Stimulated activated CD8-positive, alpha-beta memory T cell treated with anti-CD3 and anti-CD28 coated beads, Interleukin-15, amount 100 ng/mL, for 1 hour (primary cell): ENCODE measurements at regions not wholly inside any gene's neighbourhood (a gene's known extent, or its start where the extent isn't known, plus 50 kb on each side); places are given as distances from the start of the nearest gene placed in this dataset.

Source experiments
- DNase-seq: peaks from one replicate; pipeline ENCODE4 v3.0.0-alpha.2; 2020; ENCODE audit warnings: low read depth

- DNase-seq = no peak
Measured at GRCh38 chr4:3818371-3818770, 52.2 kb downstream of the ADRA2C start.

- no peak for DNase-seq
Measured at GRCh38 chr4:3819210-3819919, 53.2 kb downstream of the ADRA2C start.

DNA sequence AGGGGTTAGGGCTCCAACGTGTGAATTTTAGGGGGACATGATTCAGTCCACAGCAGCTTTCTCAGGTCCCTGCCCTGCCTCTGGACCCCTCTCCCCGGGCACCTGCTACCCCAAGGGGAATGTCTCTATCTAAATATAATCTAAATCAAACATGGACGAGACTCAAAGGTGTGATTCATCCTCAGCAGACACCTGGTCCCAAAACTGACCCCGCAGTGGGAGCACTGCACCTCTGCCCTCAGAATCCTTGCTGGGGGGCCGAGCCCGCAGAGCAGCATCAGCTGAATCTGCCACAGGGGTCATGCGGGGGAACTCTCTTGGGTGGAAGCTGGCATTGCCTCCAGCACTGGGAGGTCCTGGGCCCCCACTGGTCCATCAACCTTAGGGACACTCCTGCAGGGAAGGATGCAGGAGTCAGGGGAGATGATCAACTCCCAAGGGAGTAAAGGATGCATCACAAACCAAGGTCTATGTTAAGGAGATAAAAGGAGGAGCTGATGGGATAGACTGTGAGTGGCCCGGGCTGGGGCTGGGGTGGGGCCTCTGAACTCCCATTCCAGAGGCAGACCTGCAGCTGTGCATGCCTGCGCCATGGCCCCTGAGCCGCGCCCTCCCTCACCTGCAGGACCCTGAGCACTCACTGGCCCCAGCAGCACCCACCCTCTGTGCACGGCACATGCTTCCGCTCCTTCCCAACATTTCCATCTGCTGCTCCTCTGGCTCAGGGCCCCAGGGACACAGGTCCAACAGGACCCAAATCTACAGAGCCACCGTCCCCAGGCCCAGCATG, 54.0 kb downstream of the ADRA2C start:
- no peak for DNase-seq

GRCh38 chr4:3820806-3821579, 54.8 kb downstream of the ADRA2C start:
- no peak for DNase-seq

DNA sequence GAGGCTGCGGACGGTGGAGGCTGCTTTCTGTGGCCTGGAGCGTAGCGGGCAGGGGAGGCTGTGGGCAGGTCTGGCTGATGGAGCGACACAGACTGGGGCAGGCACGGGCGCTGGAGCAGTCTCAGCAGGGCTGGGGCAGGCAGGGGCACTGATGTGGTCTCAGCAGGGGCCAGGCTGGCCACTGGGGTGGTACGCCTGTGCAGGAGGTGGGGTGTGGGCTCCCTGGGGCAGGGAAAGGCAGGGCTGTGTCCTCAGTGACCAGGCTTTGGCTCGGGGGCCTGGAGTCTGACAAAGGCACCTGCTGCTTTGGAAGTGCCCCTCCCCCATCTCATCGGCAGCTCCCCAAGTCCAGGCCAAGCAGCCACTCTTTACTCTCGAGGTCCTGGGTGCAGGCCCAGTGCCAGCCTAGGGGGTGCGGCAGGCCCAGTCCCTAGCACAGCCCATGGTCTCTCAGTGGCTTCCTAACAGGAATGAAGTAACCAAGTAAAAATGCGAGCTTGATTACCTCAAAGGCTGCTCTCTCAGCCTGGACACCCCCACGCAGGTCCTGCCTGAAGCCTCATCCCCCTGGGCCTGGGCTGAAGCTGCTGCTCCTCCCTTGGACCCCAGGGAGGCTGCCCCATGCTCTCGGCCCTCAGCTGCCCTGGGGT, 55.5 kb downstream of the ADRA2C start:
- no peak for DNase-seq

DNA sequence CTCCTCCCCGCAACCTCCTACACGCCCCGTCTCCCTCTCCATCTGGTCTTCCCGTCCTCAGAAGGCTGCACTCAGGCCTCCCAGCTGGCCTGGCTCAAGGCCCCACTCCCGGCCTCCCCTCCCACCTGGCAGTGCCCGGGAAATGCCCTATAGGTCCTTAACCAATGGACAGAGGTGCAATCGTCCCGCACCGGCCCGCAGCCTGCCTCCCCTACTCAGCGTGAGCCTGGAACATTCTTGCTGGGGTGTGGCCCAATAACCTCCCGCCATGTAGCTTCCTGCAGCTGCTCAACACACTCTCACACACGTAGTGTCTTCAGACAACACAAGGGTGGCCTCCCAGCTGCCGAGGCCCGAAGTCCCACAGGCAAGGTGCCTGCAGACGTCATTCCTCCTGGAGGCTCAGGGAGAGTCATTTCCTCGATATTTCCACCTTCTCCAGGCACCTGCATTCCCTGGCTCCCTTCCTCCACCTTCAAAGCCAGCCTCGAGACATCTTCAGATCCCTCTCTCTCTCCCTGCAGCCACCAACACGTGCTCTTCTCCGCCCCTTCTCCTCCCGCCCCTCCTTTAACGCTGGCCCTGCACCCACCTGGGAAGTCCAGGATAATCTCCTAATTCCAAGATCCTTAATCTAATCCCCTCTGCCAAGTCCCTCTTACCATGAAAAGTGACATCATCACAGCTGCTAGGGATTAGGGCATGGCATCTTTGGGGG, 56.2 kb downstream of the ADRA2C start:
- no peak for DNase-seq

DNA sequence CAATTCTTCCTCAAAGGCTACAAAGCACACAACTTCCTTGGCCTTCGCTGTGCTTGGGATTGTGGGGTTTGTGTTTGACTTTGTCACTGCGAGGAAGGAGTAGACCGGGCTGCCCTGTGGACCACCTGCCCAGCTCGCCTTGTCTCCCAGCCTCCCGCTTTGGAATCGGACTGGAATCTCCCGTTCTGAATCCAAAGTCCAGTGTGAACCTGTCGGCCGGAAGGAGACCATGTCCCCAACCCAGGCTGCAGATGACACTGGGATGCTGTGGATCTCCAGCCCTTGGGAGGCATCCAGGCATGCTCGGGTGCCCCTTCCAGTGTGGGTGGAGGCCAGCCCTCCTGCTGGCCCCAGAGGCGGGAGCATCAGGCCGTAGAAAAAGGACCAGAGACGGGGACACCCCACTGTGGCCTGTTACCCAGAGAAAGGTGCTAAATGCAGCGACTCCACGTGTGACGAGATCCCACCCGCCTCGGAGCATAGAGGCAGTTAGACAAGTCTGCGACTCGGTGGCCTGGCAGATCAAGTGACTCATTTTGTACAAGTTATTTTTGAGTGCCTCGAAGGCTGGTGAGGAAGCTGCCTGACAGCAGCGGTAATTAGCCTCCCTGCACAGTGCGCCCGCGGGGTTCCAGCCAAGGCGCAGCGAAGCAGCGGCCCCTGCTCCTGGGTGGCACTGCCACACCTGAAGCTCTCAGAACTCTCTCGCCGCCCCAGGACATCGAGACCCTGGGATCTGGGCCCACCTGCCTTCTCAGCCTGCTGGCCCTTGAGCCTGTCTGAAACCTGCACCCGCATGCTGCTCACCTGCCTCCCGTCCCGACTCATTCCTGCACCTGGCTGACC, 57.5 kb downstream of the ADRA2C start:
- no peak for DNase-seq

DNA sequence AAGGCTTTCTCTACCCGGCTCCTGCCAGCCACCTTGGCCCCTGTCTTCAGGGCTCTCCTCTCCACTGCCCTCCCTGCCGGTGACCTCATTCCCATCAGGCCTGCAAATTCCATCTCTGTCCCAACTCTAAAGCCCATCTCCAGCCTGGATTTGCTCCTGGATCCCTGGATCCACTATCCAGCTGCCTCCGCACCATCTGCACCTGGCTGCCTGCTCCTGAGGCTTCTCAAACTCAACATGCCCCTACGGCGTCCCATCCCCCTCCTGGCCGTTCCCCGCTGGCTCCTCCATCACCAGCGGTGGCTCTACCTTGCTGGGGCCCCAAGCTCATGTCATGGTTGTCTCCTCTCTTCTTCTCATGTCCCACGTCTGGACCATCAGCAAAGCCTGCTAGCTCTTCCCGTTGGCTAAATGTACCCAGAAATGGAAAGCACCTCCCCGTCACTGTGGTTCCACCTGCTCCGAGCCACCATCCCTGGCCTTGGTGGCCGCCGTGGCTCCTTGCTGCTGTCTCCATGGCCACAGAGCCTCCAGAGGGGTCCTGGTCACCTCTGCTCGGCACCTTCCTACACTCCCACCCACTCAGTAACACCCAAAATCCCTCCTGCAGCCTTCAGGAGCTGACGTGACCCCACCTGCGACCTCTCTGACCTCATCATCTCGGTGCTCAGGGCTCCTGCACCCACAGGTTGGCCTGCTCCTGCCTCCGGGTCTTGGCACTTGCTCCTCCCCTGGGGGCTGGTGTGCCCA, 58.5 kb downstream of the ADRA2C start:
- DNase-seq = no peak

GRCh38 chr4:3825530-3825929, 59.3 kb downstream of the ADRA2C start:
- DNase-seq = no peak

GRCh38 chr4:3826247-3827172, 60.3 kb downstream of the ADRA2C start:
- DNase-seq = no peak

GRCh38 chr4:3827616-3828492, 61.7 kb downstream of the ADRA2C start:
- no peak for DNase-seq

- DNase-seq = no peak
Measured at GRCh38 chr4:3828546-3828945, 62.4 kb downstream of the ADRA2C start.

DNA sequence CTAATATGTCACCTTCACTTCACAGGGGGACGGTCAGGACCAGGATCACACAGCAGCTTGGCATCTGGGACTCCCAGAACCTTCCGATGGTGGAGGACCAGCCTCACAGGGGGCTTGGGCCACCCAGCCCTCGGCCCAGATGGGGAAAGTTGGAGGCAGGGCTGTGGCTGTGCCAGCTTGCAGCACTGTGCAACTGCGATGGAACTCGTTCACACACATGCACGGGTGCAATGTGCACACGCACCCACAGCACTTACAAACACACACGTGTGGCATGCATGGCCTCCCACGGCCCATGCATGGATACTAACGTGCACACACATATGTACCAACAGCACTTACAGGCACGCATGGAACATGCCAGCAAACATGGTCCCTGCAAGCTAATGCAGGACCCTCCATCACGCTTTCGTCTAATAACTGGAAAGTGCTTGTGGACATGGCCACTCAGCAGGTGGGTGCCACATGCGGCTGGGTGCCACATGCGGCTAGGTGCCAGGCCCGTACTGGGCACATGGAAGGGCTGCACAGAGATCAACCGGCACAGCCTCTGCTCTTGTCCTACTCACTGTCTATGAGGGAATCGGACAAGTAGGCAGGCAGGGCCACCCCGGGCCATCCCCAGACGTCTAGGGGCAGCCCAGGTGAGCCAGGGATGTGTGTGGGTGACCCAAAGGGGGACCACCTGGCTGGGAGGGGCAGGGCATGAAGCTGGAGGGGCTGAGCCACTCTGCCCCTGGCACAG, 63.2 kb downstream of the ADRA2C start:
- DNase-seq = no peak

DNA sequence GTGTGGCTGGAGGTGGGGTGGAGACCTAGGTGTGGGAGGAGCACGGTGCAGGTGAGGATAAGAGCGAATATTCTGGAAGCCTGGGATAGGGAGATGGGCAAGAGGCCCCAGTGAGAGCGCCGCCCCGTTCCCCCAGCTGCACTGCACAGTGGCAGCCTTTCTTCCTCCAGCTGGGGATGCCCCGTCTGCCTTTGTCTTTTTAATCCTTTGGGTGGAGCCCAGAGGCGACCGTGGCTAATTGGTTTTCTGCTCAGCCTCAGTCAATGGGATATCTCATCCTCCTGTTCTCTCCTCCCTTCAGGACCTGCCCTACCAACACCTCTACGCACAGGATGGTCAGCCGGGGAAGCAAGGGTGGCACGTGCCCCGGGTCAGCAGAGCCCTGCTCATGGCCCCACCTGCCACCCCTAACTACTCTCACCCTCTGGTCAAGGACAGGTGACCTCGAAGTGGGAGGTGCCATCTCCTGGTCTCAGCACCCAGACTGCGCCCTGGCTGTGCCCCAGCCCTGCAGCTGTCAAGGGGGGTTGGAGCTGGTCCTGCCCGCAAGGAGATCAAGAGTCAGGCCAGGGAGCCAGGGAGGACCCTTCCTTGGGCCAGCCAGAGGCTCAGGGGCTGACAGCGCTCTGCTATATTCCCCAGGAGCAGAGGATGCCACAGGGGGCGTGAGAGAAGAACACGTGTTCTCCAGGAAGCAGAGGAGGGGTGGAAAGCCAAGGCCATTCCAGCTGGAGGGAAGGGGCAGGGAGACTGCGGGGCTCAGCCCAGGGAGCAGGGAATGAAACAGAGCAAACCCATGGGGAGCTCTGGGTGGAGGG, 64.0 kb downstream of the ADRA2C start:
- DNase-seq = no peak

DNA sequence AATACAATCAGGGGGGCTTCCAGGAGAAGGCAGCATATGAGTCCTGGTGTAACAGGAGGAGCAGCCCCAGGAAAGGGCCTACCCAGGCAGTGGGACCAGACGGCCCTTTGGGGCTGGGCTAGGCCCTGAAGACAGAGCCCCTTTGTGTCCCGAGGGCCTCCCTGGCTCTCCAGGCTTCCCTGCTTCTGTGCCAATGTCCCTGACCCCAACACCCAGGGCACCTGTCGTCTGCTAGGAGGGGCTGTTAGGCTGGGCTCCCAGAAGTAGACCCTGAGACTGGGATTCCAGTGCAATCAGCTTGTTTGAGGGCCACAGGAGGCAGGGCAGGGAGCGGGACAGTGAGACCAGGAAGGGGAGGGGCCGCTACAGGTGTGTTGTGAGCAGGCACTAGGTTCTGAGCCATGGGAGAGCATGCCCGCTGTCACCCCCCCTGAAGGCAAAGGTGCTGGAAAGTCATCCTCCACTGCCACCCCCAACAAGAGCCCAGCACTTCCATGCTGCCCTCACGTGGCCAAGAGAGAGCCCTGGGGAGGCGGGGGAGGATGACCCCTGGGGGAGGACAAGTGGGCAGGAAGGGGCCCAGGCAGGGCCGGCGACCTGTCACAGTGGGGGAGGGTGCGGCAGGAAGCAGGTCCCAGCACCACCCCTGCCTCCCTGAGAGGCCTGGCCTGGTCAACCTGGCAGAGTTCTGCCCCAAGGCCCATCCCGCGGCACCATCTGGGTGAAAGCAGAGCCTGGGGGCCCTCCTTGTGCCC, 64.8 kb downstream of the ADRA2C start:
- DNase-seq = no peak
